HAP-1 (cell line): ENCODE measurements at regions not wholly inside any gene's neighbourhood (a gene's known extent, or its start where the extent isn't known, plus 50 kb on each side); places are given as distances from the start of the nearest gene placed in this dataset.

Experiments used
- DNase-seq, 2 experiments: peaks; one replicate each; pipeline ENCODE4 v3.0.0-alpha.2; 2016 to 2020; ENCODE audit warnings: low spot score in 2 of 2
- H3K27me3 ChIP-seq: fragments of 250-450 bp; sonication (Bioruptor Pico); 2 replicates; pipeline ENCODE4 v1.5.1; 2020; ENCODE audit warnings: low read depth, mild to moderate bottlenecking, moderate library complexity
- H3K36me3 ChIP-seq: fragments of 250-450 bp; sonication (Bioruptor Pico); replicated peaks from 2 replicates; pipeline ENCODE4 v1.5.1; 2020; ENCODE audit warnings: mild to moderate bottlenecking
- H3K4me1 ChIP-seq: fragments of 250-450 bp; sonication (Bioruptor Pico); 2 replicates; pipeline ENCODE4 v1.5.1; 2020; ENCODE audit warnings: mild to moderate bottlenecking
- H3K4me3 ChIP-seq: fragments of 250-450 bp; sonication (Bioruptor Pico); 2 replicates; pipeline ENCODE4 v1.5.1; 2020; ENCODE audit warnings: mild to moderate bottlenecking, moderate library complexity
- H3K9me3 ChIP-seq: fragments of 250-450 bp; sonication (Bioruptor Pico); 2 replicates; pipeline ENCODE4 v1.5.1; 2020; ENCODE audit warnings: mild to moderate bottlenecking, moderate library complexity
- in situ Hi-C: fragments of 300-500 bp; cut with MboI; formaldehyde crosslinking; loops from 3 replicates; pipeline ENCODE4 v1.14.3; 2020; ENCODE audit warnings: low sequenced_read_pairs, inconsistent platforms, mixed read lengths

GRCh38 chr13:70380809-70381208 is 272.6 kb upstream of the KLHL1 start:
- H3K9me3 ChIP-seq = no peaks in the 10 kb centered on the region; the same call in 1 of the 2 replicates
- DNase-seq = no peak
- H3K27me3 ChIP-seq = no peaks in the 10 kb centered on the region
- H3K4me1 ChIP-seq = peaks cover 3% of the 10 kb centered on the region
- H3K36me3 ChIP-seq = no peaks in the 10 kb centered on the region
- in situ Hi-C loops = no loop called here
- no peak overlapping the region for H3K4me3 ChIP-seq

- Histone ChIP-seq H3K4me3 (no peak overlapping the region), H3K27me3 (no peaks in the 10 kb centered on the region), H3K4me1 (peaks cover 9% of the 10 kb centered on the region), H3K9me3 (no peaks in the 10 kb centered on the region), H3K36me3 (no peaks in the 10 kb centered on the region)
- in situ Hi-C loops = no loop called here
- peak; percentile 56 to 73 for DNase-seq
Observed at GRCh38 chr13:70375718-70376117, 267.5 kb upstream of the KLHL1 start.

GRCh38 chr13:70370924-70371323 is 262.7 kb upstream of the KLHL1 start:
- DNase-seq = no peak
- H3K9me3 ChIP-seq = no peaks in the 10 kb centered on the region
- no peaks in the 10 kb centered on the region for H3K36me3 ChIP-seq
- no peaks in the 10 kb centered on the region for H3K27me3 ChIP-seq
- peaks cover 7% of the 10 kb centered on the region for H3K4me1 ChIP-seq
- H3K4me3 ChIP-seq = no peak overlapping the region
- in situ Hi-C loops = no loop called here

- Histone ChIP-seq H3K27me3 (no peaks in the 10 kb centered on the region), H3K36me3 (no peaks in the 10 kb centered on the region), H3K4me1 (no peaks in the 10 kb centered on the region), H3K4me3 (no peak overlapping the region), H3K9me3 (no peaks in the 10 kb centered on the region)
- DNase-seq = no peak
- in situ Hi-C loops = no loop called here
Observed at GRCh38 chr13:70366720-70367119, 258.5 kb upstream of the KLHL1 start.

- Histone ChIP-seq H3K9me3 (no peaks in the 10 kb centered on the region), H3K4me3 (no peak overlapping the region), H3K27me3 (no peaks in the 10 kb centered on the region), H3K36me3 (no peaks in the 10 kb centered on the region), H3K4me1 (no peaks in the 10 kb centered on the region)
- in situ Hi-C loops = no loop called here
- DNase-seq = no peak
Observed at GRCh38 chr13:70363991-70364390, 255.7 kb upstream of the KLHL1 start.

- H3K27me3 ChIP-seq = no peaks in the 10 kb centered on the region
- H3K9me3 ChIP-seq = no peaks in the 10 kb centered on the region
- in situ Hi-C loops = no loop called here
Observed at GRCh38 chr13:70362820-70363570, 254.7 kb upstream of the KLHL1 start.

GRCh38 chr13:70357031-70357430 is 248.8 kb upstream of the KLHL1 start:
- in situ Hi-C loops = no loop called here
- Histone ChIP-seq H3K4me1 (no peaks in the 10 kb centered on the region), H3K36me3 (no peaks in the 10 kb centered on the region), H3K9me3 (no peaks in the 10 kb centered on the region), H3K27me3 (no peaks in the 10 kb centered on the region), H3K4me3 (no peak overlapping the region)
- DNase-seq = no peak

More at GRCh38 chr13:70362820-70363570, 254.7 kb upstream of the KLHL1 start:
- Histone ChIP-seq H3K4me1 (no peaks in the 10 kb centered on the region), H3K4me3 (no peak overlapping the region), H3K36me3 (no peaks in the 10 kb centered on the region)
- no peak for DNase-seq

- H3K4me3 ChIP-seq = no peak overlapping the region
- no peaks in the 10 kb centered on the region for H3K27me3 ChIP-seq
- DNase-seq = no peak
- H3K9me3 ChIP-seq = no peaks in the 10 kb centered on the region
- in situ Hi-C loops = no loop called here
- H3K36me3 ChIP-seq = no peaks in the 10 kb centered on the region
- H3K4me1 ChIP-seq = no peaks in the 10 kb centered on the region
Observed at GRCh38 chr13:70353096-70353495, 244.8 kb upstream of the KLHL1 start.

GRCh38 chr13:70347947-70348620 is 239.8 kb upstream of the KLHL1 start:
- H3K36me3 ChIP-seq = no peaks in the 10 kb centered on the region
- in situ Hi-C loops = no loop called here
- DNase-seq = no peak
- no peaks in the 10 kb centered on the region for H3K9me3 ChIP-seq
- no peak overlapping the region for H3K4me3 ChIP-seq
- no peaks in the 10 kb centered on the region for H3K27me3 ChIP-seq
- no peaks in the 10 kb centered on the region for H3K4me1 ChIP-seq

- DNase-seq = peak; percentile 43 to 64
- Histone ChIP-seq H3K4me3 (no peak overlapping the region), H3K9me3 (no peaks in the 10 kb centered on the region), H3K36me3 (no peaks in the 10 kb centered on the region), H3K4me1 (0 out of 2 replicates have a peak, but pooled peaks cover 3% of the 10 kb centered on the region), H3K27me3 (no peaks in the 10 kb centered on the region)
- in situ Hi-C loops = no loop called here
Observed at GRCh38 chr13:70339738-70340137, 231.5 kb upstream of the KLHL1 start.

GRCh38 chr13:70338609-70339008 is 230.4 kb upstream of the KLHL1 start:
- Histone ChIP-seq H3K4me3 (no peak overlapping the region), H3K27me3 (no peaks in the 10 kb centered on the region), H3K4me1 (0 out of 2 replicates have a peak, but pooled peaks cover 3% of the 10 kb centered on the region), H3K9me3 (no peaks in the 10 kb centered on the region), H3K36me3 (no peaks in the 10 kb centered on the region)
- in situ Hi-C loops = no loop called here
- no peak for DNase-seq

- no peaks in the 10 kb centered on the region for H3K36me3 ChIP-seq
- no peaks in the 10 kb centered on the region for H3K27me3 ChIP-seq
- in situ Hi-C loops = no loop called here
- no peak for DNase-seq
- no peaks in the 10 kb centered on the region for H3K9me3 ChIP-seq
- 0 out of 2 replicates have a peak, but pooled peaks cover 3% of the 10 kb centered on the region for H3K4me1 ChIP-seq
- H3K4me3 ChIP-seq = no peak overlapping the region
Observed at GRCh38 chr13:70336866-70337265, 228.6 kb upstream of the KLHL1 start.

GRCh38 chr13:70333752-70334151 is 225.5 kb upstream of the KLHL1 start:
- DNase-seq = no peak
- H3K36me3 ChIP-seq = no peaks in the 10 kb centered on the region
- in situ Hi-C loops = no loop called here
- H3K4me3 ChIP-seq = no peak overlapping the region
- H3K4me1 ChIP-seq = 0 out of 2 replicates have a peak, but pooled peaks cover 3% of the 10 kb centered on the region
- H3K27me3 ChIP-seq = no peaks in the 10 kb centered on the region
- H3K9me3 ChIP-seq = no peaks in the 10 kb centered on the region

- Histone ChIP-seq H3K36me3 (no peaks in the 10 kb centered on the region), H3K9me3 (no peaks in the 10 kb centered on the region), H3K27me3 (no peaks in the 10 kb centered on the region), H3K4me3 (no peak overlapping the region), H3K4me1 (no peaks in the 10 kb centered on the region)
- in situ Hi-C loops = no loop called here
- DNase-seq = no peak
Observed at GRCh38 chr13:70330697-70331361, 222.6 kb upstream of the KLHL1 start.
